SK-N-MC (cell line): ENCODE measurements at regions not wholly inside any gene's neighbourhood (a gene's known extent, or its start where the extent isn't known, plus 50 kb on each side); places are given as distances from the start of the nearest gene placed in this dataset.

ENCODE experiments used
- EZH2 ChIP-seq: fragments of 200-600 bp; sonication (generic); IDR thresholded peaks from one replicate; pipeline ENCODE4 v1.6.1; 2017; ENCODE audit warnings: antibody characterized with exemption
- FOXP2 ChIP-seq: optimal IDR thresholded peaks from 2 replicates; pipeline ENCODE3; 2011; ENCODE audit warnings: mild to moderate bottlenecking, moderate library complexity; ENCODE audit not compliant: insufficient read depth; ENCODE audit errors: extremely low read length, control extremely low read depth
- POLR2AphosphoS5 ChIP-seq: IDR thresholded peaks from 2 replicates; pipeline ENCODE4 v1.6.1; 2012; ENCODE audit warnings: mild to moderate bottlenecking, low read depth, low read length, borderline replicate concordance

- TF ChIP-seq POLR2AphosphoS5, result no peak
- TF ChIP-seq EZH2, result no peak
- no peak for TF ChIP-seq FOXP2
Measured at GRCh38 chr2:8543060-8543382, 138.8 kb upstream of the ID2 start.
